Mesenchymal stem cell (in vitro differentiated cells and primary cell): ENCODE measurements at regions not wholly inside any gene's neighbourhood (a gene's known extent, or its start where the extent isn't known, plus 50 kb on each side); places are given as distances from the start of the nearest gene placed in this dataset.
A peak's percentile ranks its signal among the peaks of the same experiment; 100 is the strongest.
"Not testable (repeated sequence)": the region's sequence is repeated elsewhere in the genome, so short reads cannot be mapped to it uniquely, and the experiment has no call there.

ENCODE experiments used
- DNase-seq: peaks from one replicate; pipeline ENCODE4 v3.0.0-alpha.2; 2013
- H2AFZ ChIP-seq: one replicate; pipeline ENCODE4 v1.6.1; 2013; ENCODE audit warnings: low read depth, mild to moderate bottlenecking, control low read depth, inconsistent platforms, low read length, moderate library complexity
- H2AK5ac ChIP-seq: 2 replicates; pipeline ENCODE4 v1.6.1; 2013; ENCODE audit warnings: low read length, moderate library complexity, mild to moderate bottlenecking, inconsistent platforms; ENCODE audit not compliant: severe bottlenecking
- H2BK120ac ChIP-seq: one replicate; pipeline ENCODE4 v1.6.1; 2013; ENCODE audit warnings: low read depth, mild to moderate bottlenecking, inconsistent platforms, low read length, moderate library complexity
- H2BK12ac ChIP-seq, 2 experiments: one replicate each; pipeline ENCODE4 v1.6.1; 2013; ENCODE audit warnings: inconsistent platforms in 2 of 2, low read length in 2 of 2, mild to moderate bottlenecking in 2 of 2, moderate library complexity in 2 of 2, control low read depth in 1 of 2
- H2BK15ac ChIP-seq: one replicate; pipeline ENCODE4 v1.6.1; 2013; ENCODE audit warnings: mild to moderate bottlenecking, low read depth, inconsistent platforms; ENCODE audit not compliant: poor library complexity, severe bottlenecking
- H2BK5ac ChIP-seq: 2 replicates; pipeline ENCODE4 v1.6.1; 2013; ENCODE audit warnings: low read depth, mild to moderate bottlenecking, low read length, control low read depth, inconsistent platforms; ENCODE audit not compliant: poor library complexity, severe bottlenecking
- H3K14ac ChIP-seq, 2 experiments: one replicate each; pipeline ENCODE4 v1.6.1; 2013; ENCODE audit warnings: inconsistent platforms in 2 of 2, low read length in 2 of 2, control low read depth in 1 of 2, mild to moderate bottlenecking in 1 of 2, moderate library complexity in 1 of 2
- H3K18ac ChIP-seq, 2 experiments: one replicate each; pipeline ENCODE4 v1.6.1; 2013; ENCODE audit warnings: inconsistent platforms in 2 of 2, low read length in 2 of 2, control low read depth in 1 of 2, low read depth in 1 of 2, mild to moderate bottlenecking in 1 of 2
- H3K23ac ChIP-seq, 2 experiments: one replicate each; pipeline ENCODE4 v1.6.1; 2013; ENCODE audit warnings: inconsistent platforms in 2 of 2, low read length in 2 of 2, mild to moderate bottlenecking in 2 of 2, moderate library complexity in 2 of 2, control low read depth in 1 of 2
- H3K27ac ChIP-seq: 2 replicates; pipeline ENCODE4 v1.5.1; 2013; ENCODE audit warnings: mild to moderate bottlenecking, moderate library complexity, low read length, control low read depth, inconsistent platforms; ENCODE audit not compliant: poor library complexity, severe bottlenecking
- H3K27me3 ChIP-seq, 2 experiments: 2 replicates each; pipeline versions ENCODE4 v1.6.1 to v1.7.0; 2013; ENCODE audit warnings: low read length in 2 of 2, mild to moderate bottlenecking in 2 of 2, moderate library complexity in 2 of 2, control low read depth in 1 of 2, inconsistent platforms in 1 of 2; ENCODE audit not compliant: control insufficient read depth in 1 of 2, insufficient read depth in 1 of 2
- H3K36me3 ChIP-seq, 2 experiments: 2 replicates each; pipeline versions ENCODE4 v1.6.1 to v1.7.0; 2013; ENCODE audit warnings: low read length in 2 of 2, control low read depth in 1 of 2, inconsistent platforms in 1 of 2, low read depth in 1 of 2, mild to moderate bottlenecking in 1 of 2; ENCODE audit not compliant: insufficient read depth in 2 of 2, control insufficient read depth in 1 of 2
- H3K4ac ChIP-seq, 2 experiments: one replicate each; pipeline ENCODE4 v1.6.1; 2013; ENCODE audit warnings: inconsistent platforms in 2 of 2, low read length in 2 of 2, mild to moderate bottlenecking in 2 of 2, moderate library complexity in 2 of 2, control low read depth in 1 of 2, low read depth in 1 of 2
- H3K4me1 ChIP-seq: 2 replicates; pipeline ENCODE4 v1.6.1; 2013; ENCODE audit warnings: low read depth, low read length, control low read depth; ENCODE audit not compliant: control insufficient read depth, insufficient read depth
- H3K4me2 ChIP-seq: 2 replicates; pipeline ENCODE4 v1.6.1; 2013; ENCODE audit warnings: low read length, mild to moderate bottlenecking, inconsistent platforms; ENCODE audit not compliant: poor library complexity, severe bottlenecking
- H3K4me3 ChIP-seq, 2 experiments: 2 replicates each; pipeline versions ENCODE4 v1.5.1 to v1.7.0; 2013; ENCODE audit warnings: low read length in 2 of 2, mild to moderate bottlenecking in 2 of 2, control low read depth in 1 of 2, low read depth in 1 of 2; ENCODE audit not compliant: insufficient read depth in 1 of 2
- H3K79me1 ChIP-seq: replicated peaks from 2 replicates; pipeline ENCODE4 v1.6.1; 2013; ENCODE audit warnings: mild to moderate bottlenecking, control low read depth, low read length, inconsistent platforms; ENCODE audit not compliant: poor library complexity, severe bottlenecking
- H3K9ac ChIP-seq: 2 replicates; pipeline ENCODE4 v1.7.0; 2013; ENCODE audit warnings: mild to moderate bottlenecking, low read length, moderate library complexity
- H3K9me3 ChIP-seq: 2 replicates; pipeline ENCODE4 v1.7.0; 2013; ENCODE audit warnings: mild to moderate bottlenecking, low read length; ENCODE audit not compliant: control insufficient read depth
- H4K8ac ChIP-seq: one replicate; pipeline ENCODE4 v1.6.1; 2013; ENCODE audit warnings: inconsistent platforms, mild to moderate bottlenecking, low read length, moderate library complexity
- H4K91ac ChIP-seq: one replicate; pipeline ENCODE4 v1.6.1; 2013; ENCODE audit warnings: mild to moderate bottlenecking, low read length, inconsistent platforms
- WGBS: methylation state at CpG from one replicate; pipeline ENCODE4 v1.1.7; 2013; ENCODE audit warnings: mixed read lengths; 5-methylcytosine and 5-hydroxymethylcytosine counted together

GRCh38 chr4:9592010-9592409 is 147.8 kb downstream of the DEFB131A start:
- H3K27me3 ChIP-seq, result no peaks in the 10 kb centered on the region
- no peak overlapping the region for H3K27ac ChIP-seq
- WGBS, result 82% methylated on average over 1 of the region's 1 CpG
- no peak overlapping the region for H2BK5ac ChIP-seq
- H2BK15ac ChIP-seq, result no peak overlapping the region
- no peak overlapping the region for H2AFZ ChIP-seq
- no peak overlapping the region for H4K8ac ChIP-seq
- H3K4me1 ChIP-seq, result no peaks in the 10 kb centered on the region
- no peak overlapping the region for H2BK12ac ChIP-seq
- no peak overlapping the region for H3K4me3 ChIP-seq
- no peak overlapping the region for H3K18ac ChIP-seq
- no peak overlapping the region for H2BK120ac ChIP-seq
- H3K4ac ChIP-seq, result no peak overlapping the region
- no peak overlapping the region for H3K14ac ChIP-seq
- DNase-seq, result no peak
- no peak overlapping the region for H3K9ac ChIP-seq
- H3K9me3 ChIP-seq, result no peaks in the 10 kb centered on the region
- H3K23ac ChIP-seq, result no peak overlapping the region
- no peaks in the 10 kb centered on the region for H3K36me3 ChIP-seq
- H3K4me2 ChIP-seq, result no peak overlapping the region
- no peak overlapping the region for H2AK5ac ChIP-seq
- H4K91ac ChIP-seq, result no peak overlapping the region
- H3K79me1 ChIP-seq, result no peaks in the 10 kb centered on the region

- WGBS, result 78% methylated on average over 1 of the region's 1 CpG
Observed at GRCh38 chr4:9594948-9595347, 150.7 kb downstream of the DEFB131A start.

GRCh38 chr4:9595531-9595930 is 151.3 kb downstream of the DEFB131A start:
- WGBS, result 100% methylated on average over 1 of the region's 1 CpG

More at GRCh38 chr4:9594948-9595347, 150.7 kb downstream of the DEFB131A start:
- Histone ChIP-seq H3K79me1 (no peaks in the 10 kb centered on the region), H3K36me3 (no peaks in the 10 kb centered on the region), H3K4me3 (no peak overlapping the region), H3K9me3 (no peaks in the 10 kb centered on the region), H3K4me1 (no peaks in the 10 kb centered on the region), H2BK15ac (no peak overlapping the region), H3K18ac (no peak overlapping the region), H3K27me3 (no peaks in the 10 kb centered on the region), H3K9ac (no peak overlapping the region), H2AK5ac (no peak overlapping the region), H2AFZ (no peak overlapping the region), H2BK120ac (peak overlapping the region; percentile 3), H4K8ac (no peak overlapping the region), H3K4ac (no peak overlapping the region), H2BK5ac (no peak overlapping the region), H3K23ac (no peak overlapping the region), H3K27ac (no peak overlapping the region), H3K4me2 (no peak overlapping the region), H4K91ac (no peak overlapping the region), H2BK12ac (no peak overlapping the region), H3K14ac (no peak overlapping the region)
- DNase-seq, result no peak

GRCh38 chr4:9599266-9599665 is 155.1 kb downstream of the DEFB131A start:
- H2BK5ac ChIP-seq, result no peak overlapping the region
- no peak overlapping the region for H2AFZ ChIP-seq
- no peak overlapping the region for H2BK120ac ChIP-seq
- no peak overlapping the region for H3K23ac ChIP-seq
- no peak for DNase-seq
- no peaks in the 10 kb centered on the region for H3K27me3 ChIP-seq
- no peak overlapping the region for H2BK15ac ChIP-seq
- no peak overlapping the region for H3K18ac ChIP-seq
- no peaks in the 10 kb centered on the region for H3K9me3 ChIP-seq
- no peak overlapping the region for H3K27ac ChIP-seq
- no peak overlapping the region for H4K91ac ChIP-seq
- no peak overlapping the region for H3K4me2 ChIP-seq
- no peak overlapping the region for H2AK5ac ChIP-seq
- no CpG with 5 or more reads among the region's 1 CpG for WGBS
- H3K14ac ChIP-seq, result no peak overlapping the region
- no peaks in the 10 kb centered on the region for H3K79me1 ChIP-seq
- H2BK12ac ChIP-seq, result no peak overlapping the region
- no peak overlapping the region for H3K4ac ChIP-seq
- no peak overlapping the region for H3K4me3 ChIP-seq
- no peak overlapping the region for H3K9ac ChIP-seq
- H4K8ac ChIP-seq, result no peak overlapping the region
- H3K36me3 ChIP-seq, result no peaks in the 10 kb centered on the region
- H3K4me1 ChIP-seq, result no peaks in the 10 kb centered on the region

More at GRCh38 chr4:9595531-9595930, 151.3 kb downstream of the DEFB131A start:
- not testable (repeated sequence) for H3K36me3 ChIP-seq, H4K91ac ChIP-seq, H3K14ac ChIP-seq, H3K4me2 ChIP-seq, DNase-seq, H3K27ac ChIP-seq, H2BK120ac ChIP-seq, H3K79me1 ChIP-seq, H3K4ac ChIP-seq, H3K9me3 ChIP-seq, H2BK5ac ChIP-seq, H3K4me1 ChIP-seq, H3K18ac ChIP-seq, H2BK12ac ChIP-seq, H3K27me3 ChIP-seq, H4K8ac ChIP-seq, H3K4me3 ChIP-seq, H2BK15ac ChIP-seq, H3K9ac ChIP-seq, H2AK5ac ChIP-seq, H2AFZ ChIP-seq, H3K23ac ChIP-seq
